Caco-2 (cell line): ENCODE measurements at regions not wholly inside any gene's neighbourhood (a gene's known extent, or its start where the extent isn't known, plus 50 kb on each side); places are given as distances from the start of the nearest gene placed in this dataset.

Source experiments
- BruUV-seq: library from RNA; stranded (reverse); fragments of 400-500 nt; replicated peaks from 2 replicates; lab custom pipeline; 2021; lab: Mats Ljungman, UMichigan
- CTCF ChIA-PET: fragments of 300-600 bp; sonication (Branson Sonifier 250); formaldehyde crosslinking; loops from one replicate; lab custom pipeline; 2022; ENCODE audit warnings: antibody characterized with exemption; lab: Charles Lee
- POLR2A ChIA-PET: fragments of 300-600 bp; sonication (Branson Sonifier 250); formaldehyde crosslinking; loops from one replicate; lab custom pipeline; 2022; ENCODE audit warnings: antibody characterized with exemption; lab: Charles Lee
- DNase-seq, 2 experiments: peaks; one replicate each; pipeline versions ENCODE4 v3.0.0 to v3.0.0-alpha.2; 2020 to 2022
- H3K27me3 ChIP-seq: replicated peaks from 2 replicates; pipeline ENCODE4 v1.6.0; 2011; ENCODE audit warnings: low read length; ENCODE audit not compliant: control insufficient read depth, insufficient read depth
- H3K36me3 ChIP-seq: 2 replicates; pipeline ENCODE4 v1.5.1; 2011; ENCODE audit warnings: low read length; ENCODE audit not compliant: control insufficient read depth, insufficient read depth
- H3K4me1 ChIP-seq: fragments of 250-450 bp; sonication (Bioruptor Pico); 2 replicates; pipeline ENCODE4 v1.5.1; 2020; ENCODE audit warnings: mild to moderate bottlenecking
- H3K4me3 ChIP-seq: 2 replicates; pipeline ENCODE4 v1.5.1; 2011; ENCODE audit warnings: low read depth, mild to moderate bottlenecking, control low read depth, low read length
- H3K9me3 ChIP-seq: fragments of 250-450 bp; sonication (Bioruptor Pico); 2 replicates; pipeline ENCODE4 v1.5.1; 2020; ENCODE audit warnings: mild to moderate bottlenecking, moderate library complexity
- H3K27ac Mint-ChIP-seq: one replicate; pipeline ENCODE4 v1.8.0; 2022; ENCODE audit warnings: mixed read lengths; ENCODE audit not compliant: unreplicated experiment
- H3K27me3 Mint-ChIP-seq: one replicate; pipeline ENCODE4 v1.8.0; 2022; ENCODE audit warnings: mixed read lengths; ENCODE audit not compliant: insufficient read depth, unreplicated experiment
- H3K36me3 Mint-ChIP-seq: one replicate; pipeline ENCODE4 v1.8.0; 2022; ENCODE audit warnings: mild to moderate bottlenecking, mixed read lengths; ENCODE audit not compliant: insufficient read depth, unreplicated experiment
- H3K4me1 Mint-ChIP-seq: one replicate; pipeline ENCODE4 v1.8.0; 2022; ENCODE audit warnings: low read depth, mixed read lengths; ENCODE audit not compliant: unreplicated experiment
- H3K4me3 Mint-ChIP-seq: one replicate; pipeline ENCODE4 v1.8.0; 2022; ENCODE audit warnings: mild to moderate bottlenecking, moderate library complexity, mixed read lengths; ENCODE audit not compliant: unreplicated experiment
- H3K9me3 Mint-ChIP-seq: one replicate; pipeline ENCODE4 v1.8.0; 2022; ENCODE audit warnings: mixed read lengths; ENCODE audit not compliant: unreplicated experiment
- intact Hi-C: fragments of 100-400 bp; cut with micrococcal nuclease; formaldehyde crosslinking; loops from one replicate; pipeline ENCODE4 v1.10.0; 2022; ENCODE audit not compliant: unreplicated experiment
- TF ChIP-seq, protein P1 (sequence below), 2 experiments: fragments of 200-600 bp in 1 of 2; IDR thresholded peaks; 1 replicate in 1 of 2; 2 replicates in 1 of 2; pipeline versions ENCODE4 v1.5.1 to v1.8.0; 2011 to 2022; ENCODE audit warnings: antibody characterized with exemption in 1 of 2, control low read depth in 1 of 2, inconsistent platforms in 1 of 2, low read depth in 1 of 2, low read length in 1 of 2, mild to moderate bottlenecking in 1 of 2, moderate library complexity in 1 of 2; ENCODE audit not compliant: insufficient read depth in 1 of 2, severe bottlenecking in 1 of 2, unreplicated experiment in 1 of 2

DNA sequence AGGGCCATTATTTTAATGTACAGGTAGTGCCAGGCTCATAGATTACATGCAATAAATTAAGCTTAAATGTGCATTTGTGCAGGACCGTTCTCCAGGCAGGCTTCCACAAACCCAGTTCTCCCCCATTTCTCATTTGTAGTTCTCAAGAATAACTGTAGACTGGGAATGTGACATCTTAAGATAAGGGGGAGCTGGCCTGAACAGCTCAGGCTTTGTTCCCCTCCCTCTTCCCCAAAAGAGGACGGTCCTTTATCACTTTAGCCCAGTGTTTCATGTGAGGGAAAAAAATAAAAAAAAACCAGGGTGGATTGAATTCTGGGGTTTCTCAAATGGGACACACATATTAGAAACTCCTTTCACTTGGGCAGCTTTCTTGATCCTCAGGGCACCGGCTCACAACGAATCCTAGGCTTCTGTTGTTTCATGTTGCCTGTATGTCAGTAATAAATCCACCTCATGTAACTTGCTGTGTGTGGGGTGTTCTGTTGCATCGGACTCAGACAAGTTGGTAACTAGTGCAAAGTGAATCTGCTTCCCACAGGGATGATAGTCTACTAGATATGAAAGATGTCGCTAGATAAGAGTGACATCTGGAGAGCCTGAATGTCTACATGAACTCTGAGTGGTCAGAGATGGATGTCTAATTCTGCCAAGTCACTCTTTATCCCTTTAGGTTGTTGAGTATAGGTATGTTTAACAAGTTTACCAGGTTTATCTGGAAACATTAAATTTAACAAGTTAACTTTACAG, 2030.6 kb upstream of the NUDT12 start:
- H3K9me3 ChIP-seq = no peaks in the 10 kb centered on the region
- DNase-seq = no peak
- TF ChIP-seq, protein P1, sequence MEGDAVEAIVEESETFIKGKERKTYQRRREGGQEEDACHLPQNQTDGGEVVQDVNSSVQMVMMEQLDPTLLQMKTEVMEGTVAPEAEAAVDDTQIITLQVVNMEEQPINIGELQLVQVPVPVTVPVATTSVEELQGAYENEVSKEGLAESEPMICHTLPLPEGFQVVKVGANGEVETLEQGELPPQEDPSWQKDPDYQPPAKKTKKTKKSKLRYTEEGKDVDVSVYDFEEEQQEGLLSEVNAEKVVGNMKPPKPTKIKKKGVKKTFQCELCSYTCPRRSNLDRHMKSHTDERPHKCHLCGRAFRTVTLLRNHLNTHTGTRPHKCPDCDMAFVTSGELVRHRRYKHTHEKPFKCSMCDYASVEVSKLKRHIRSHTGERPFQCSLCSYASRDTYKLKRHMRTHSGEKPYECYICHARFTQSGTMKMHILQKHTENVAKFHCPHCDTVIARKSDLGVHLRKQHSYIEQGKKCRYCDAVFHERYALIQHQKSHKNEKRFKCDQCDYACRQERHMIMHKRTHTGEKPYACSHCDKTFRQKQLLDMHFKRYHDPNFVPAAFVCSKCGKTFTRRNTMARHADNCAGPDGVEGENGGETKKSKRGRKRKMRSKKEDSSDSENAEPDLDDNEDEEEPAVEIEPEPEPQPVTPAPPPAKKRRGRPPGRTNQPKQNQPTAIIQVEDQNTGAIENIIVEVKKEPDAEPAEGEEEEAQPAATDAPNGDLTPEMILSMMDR (IDR thresholded peaks at IDR 0.05; ENCODE audit: insufficient read depth in 1 of 2, low read depth in 1 of 2, low read length in 1 of 2, severe bottlenecking in 1 of 2, unreplicated experiment in 1 of 2) = no peak
- intact Hi-C loops = no loop called here
- Mint-ChIP-seq H3K9me3 (no peaks in the 10 kb centered on the region), H3K4me3 (no peak overlapping the region), H3K36me3 (no peaks in the 10 kb centered on the region), H3K27me3 (no peaks in the 10 kb centered on the region), H3K4me1 (no peaks in the 10 kb centered on the region), H3K27ac (no peak overlapping the region)
- no peaks in the 10 kb centered on the region for H3K36me3 ChIP-seq
- H3K4me1 ChIP-seq = no peaks in the 10 kb centered on the region
- BruUV-seq = no TSS peak
- no peak overlapping the region for H3K4me3 ChIP-seq
- ChIA-PET CTCF (no interaction called here), POLR2A (no interaction called here)
- no peaks in the 10 kb centered on the region for H3K27me3 ChIP-seq

- no peak for DNase-seq
- CTCF ChIA-PET = no interaction called here
- Mint-ChIP-seq H3K9me3 (no peaks in the 10 kb centered on the region), H3K27ac (no peak overlapping the region), H3K4me3 (no peak overlapping the region), H3K4me1 (no peaks in the 10 kb centered on the region), H3K27me3 (no peaks in the 10 kb centered on the region), H3K36me3 (no peaks in the 10 kb centered on the region)
- Histone ChIP-seq H3K9me3 (no peaks in the 10 kb centered on the region), H3K4me3 (no peak overlapping the region), H3K36me3 (no peaks in the 10 kb centered on the region), H3K27me3 (no peaks in the 10 kb centered on the region), H3K4me1 (no peaks in the 10 kb centered on the region)
- POLR2A ChIA-PET = no interaction called here
- BruUV-seq = no TSS peak
- intact Hi-C loops = no loop called here
- TF ChIP-seq, protein P1 (IDR thresholded peaks at IDR 0.05; ENCODE audit: insufficient read depth in 1 of 2, low read depth in 1 of 2, low read length in 1 of 2, severe bottlenecking in 1 of 2, unreplicated experiment in 1 of 2) = no peak
Measured at GRCh38 chr5:105587963-105588662, 2025.5 kb upstream of the NUDT12 start.

GRCh38 chr5:105581988-105582690, 2019.5 kb upstream of the NUDT12 start:
- no peak for DNase-seq
- intact Hi-C loops = no loop called here
- H3K4me3 ChIP-seq = no peak overlapping the region
- H3K9me3 ChIP-seq = no peaks in the 10 kb centered on the region
- POLR2A ChIA-PET = no interaction called here
- no peaks in the 10 kb centered on the region for H3K36me3 ChIP-seq
- Mint-ChIP-seq H3K9me3 (no peaks in the 10 kb centered on the region), H3K4me1 (no peaks in the 10 kb centered on the region), H3K27me3 (no peaks in the 10 kb centered on the region), H3K36me3 (no peaks in the 10 kb centered on the region), H3K27ac (no peak overlapping the region), H3K4me3 (no peak overlapping the region)
- no TSS peak for BruUV-seq
- no peaks in the 10 kb centered on the region for H3K27me3 ChIP-seq
- TF ChIP-seq, protein P1 (IDR thresholded peaks at IDR 0.05; ENCODE audit: insufficient read depth in 1 of 2, low read depth in 1 of 2, low read length in 1 of 2, severe bottlenecking in 1 of 2, unreplicated experiment in 1 of 2) = no peak
- CTCF ChIA-PET = no interaction called here
- H3K4me1 ChIP-seq = no peaks in the 10 kb centered on the region
